ENCODE measurements at regions not wholly inside any gene's neighbourhood (a gene's known extent, or its start where the extent isn't known, plus 50 kb on each side); places are given as distances from the start of the nearest gene placed in this dataset.

GRCh38 chr13:72144636-72145035 lies 277.6 kb upstream of the DACH1 start:
- TF ChIP-seq, protein P1, sequence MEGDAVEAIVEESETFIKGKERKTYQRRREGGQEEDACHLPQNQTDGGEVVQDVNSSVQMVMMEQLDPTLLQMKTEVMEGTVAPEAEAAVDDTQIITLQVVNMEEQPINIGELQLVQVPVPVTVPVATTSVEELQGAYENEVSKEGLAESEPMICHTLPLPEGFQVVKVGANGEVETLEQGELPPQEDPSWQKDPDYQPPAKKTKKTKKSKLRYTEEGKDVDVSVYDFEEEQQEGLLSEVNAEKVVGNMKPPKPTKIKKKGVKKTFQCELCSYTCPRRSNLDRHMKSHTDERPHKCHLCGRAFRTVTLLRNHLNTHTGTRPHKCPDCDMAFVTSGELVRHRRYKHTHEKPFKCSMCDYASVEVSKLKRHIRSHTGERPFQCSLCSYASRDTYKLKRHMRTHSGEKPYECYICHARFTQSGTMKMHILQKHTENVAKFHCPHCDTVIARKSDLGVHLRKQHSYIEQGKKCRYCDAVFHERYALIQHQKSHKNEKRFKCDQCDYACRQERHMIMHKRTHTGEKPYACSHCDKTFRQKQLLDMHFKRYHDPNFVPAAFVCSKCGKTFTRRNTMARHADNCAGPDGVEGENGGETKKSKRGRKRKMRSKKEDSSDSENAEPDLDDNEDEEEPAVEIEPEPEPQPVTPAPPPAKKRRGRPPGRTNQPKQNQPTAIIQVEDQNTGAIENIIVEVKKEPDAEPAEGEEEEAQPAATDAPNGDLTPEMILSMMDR (IDR thresholded peaks at IDR 0.05), result no peak
- ATAC-seq, result no peak

DNA sequence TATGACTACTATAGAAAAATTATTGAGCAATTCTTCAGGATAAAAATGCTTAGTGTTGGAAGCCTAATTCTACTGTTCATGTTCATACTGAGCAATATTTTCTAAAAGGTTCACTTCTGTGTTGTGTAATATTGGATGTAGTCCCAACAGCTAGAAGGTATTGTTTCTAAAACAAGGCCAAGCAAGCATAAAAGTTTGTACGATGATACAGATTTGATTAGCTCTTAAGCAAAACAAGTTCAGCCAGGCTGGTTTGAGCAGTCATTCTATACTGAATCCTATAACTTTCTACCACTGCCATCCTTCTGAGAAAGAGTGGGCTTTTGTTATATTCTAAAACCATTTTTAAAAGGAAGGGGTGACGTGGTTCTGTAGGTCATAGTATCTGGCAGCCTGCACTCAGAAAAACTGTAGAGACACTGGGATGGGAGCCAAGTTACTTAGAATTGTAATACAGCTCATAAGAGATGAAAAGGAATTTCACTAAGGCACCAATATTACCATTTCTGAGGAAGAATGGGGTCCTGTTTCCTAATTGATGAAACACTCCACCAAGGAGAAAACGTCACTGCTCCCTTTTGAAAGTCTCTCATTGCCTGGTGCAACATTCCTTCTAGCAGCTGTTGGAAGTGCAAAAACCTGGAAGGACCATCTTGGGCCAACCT lies 275.0 kb upstream of the DACH1 start:
- no peak for ATAC-seq
- no peak overlapping the region for H3K27ac ChIP-seq
- TF ChIP-seq, protein P1 (IDR thresholded peaks at IDR 0.05), result no peak
- WGBS, 3 donors, result 22 to 27% (median 25%) methylated on average over 3 of the region's 3 CpGs
- H3K4me1 ChIP-seq, result no peaks in the 10 kb centered on the region
- no peak for DNase-seq
- no peaks in the 10 kb centered on the region for H3K27me3 ChIP-seq (ENCODE audit: insufficient read depth in 3 of 3, low read length in 2 of 3)
- H3K4me3 ChIP-seq, result no peak overlapping the region
- H3K36me3 ChIP-seq (ENCODE audit: insufficient read depth in 1 of 2, low read depth in 1 of 2), result no peaks in the 10 kb centered on the region
- intact Hi-C loops (cut with DNase I), result no loop called here
- no peaks in the 10 kb centered on the region for H3K9me3 ChIP-seq

More at GRCh38 chr13:72144636-72145035, 277.6 kb upstream of the DACH1 start:
- no peak for DNase-seq
- intact Hi-C loops (cut with DNase I), result no loop called here
- no peak overlapping the region for H3K27ac ChIP-seq
- H3K9me3 ChIP-seq, result no peaks in the 10 kb centered on the region
- no peak overlapping the region for H3K4me3 ChIP-seq
- H3K27me3 ChIP-seq (ENCODE audit: insufficient read depth in 3 of 3, low read length in 2 of 3), result no peaks in the 10 kb centered on the region
- no peaks in the 10 kb centered on the region for H3K36me3 ChIP-seq (ENCODE audit: insufficient read depth in 1 of 2, low read depth in 1 of 2)
- H3K4me1 ChIP-seq, result no peaks in the 10 kb centered on the region

GRCh38 chr13:72139192-72139591 lies 272.2 kb upstream of the DACH1 start:
- H3K4me3 ChIP-seq, result no peak overlapping the region
- no peaks in the 10 kb centered on the region for H3K4me1 ChIP-seq
- H3K27ac ChIP-seq, result no peak overlapping the region
- H3K36me3 ChIP-seq (ENCODE audit: insufficient read depth in 1 of 2, low read depth in 1 of 2), result no peaks in the 10 kb centered on the region
- no peaks in the 10 kb centered on the region for H3K27me3 ChIP-seq (ENCODE audit: insufficient read depth in 3 of 3, low read length in 2 of 3)
- TF ChIP-seq, protein P1 (IDR thresholded peaks at IDR 0.05), result no peak
- ATAC-seq (no peak), DNase-seq (no peak)
- WGBS, 3 donors, result 16 to 29% (median 24%) methylated on average over 1 of the region's 1 CpG
- H3K9me3 ChIP-seq, result no peaks in the 10 kb centered on the region
- intact Hi-C loops (cut with DNase I), result no loop called here

DNA sequence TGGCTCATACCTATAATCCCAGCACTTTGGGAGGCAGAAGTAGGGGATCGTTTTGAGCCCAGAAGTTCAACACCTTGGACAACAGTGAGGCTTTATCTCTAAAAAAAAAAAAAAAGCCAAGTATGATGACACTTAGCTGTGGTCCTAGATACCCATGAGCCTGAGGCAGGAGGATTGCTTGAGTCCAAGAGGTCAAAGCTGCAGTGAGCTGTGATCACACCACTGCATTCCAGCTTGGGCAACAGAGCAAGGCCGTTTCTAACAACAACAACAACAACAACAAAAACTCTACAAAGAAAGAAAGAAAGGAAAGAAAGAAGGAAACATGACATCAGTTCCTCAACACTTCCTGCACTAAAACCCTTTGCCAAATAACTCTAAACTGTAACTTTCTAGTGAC lies 265.1 kb upstream of the DACH1 start:
- intact Hi-C loops (cut with DNase I), result no loop called here
- Histone ChIP-seq H3K4me3 (no peak overlapping the region), H3K36me3 (ENCODE audit: insufficient read depth in 1 of 2, low read depth in 1 of 2) (no peaks in the 10 kb centered on the region), H3K27me3 (ENCODE audit: insufficient read depth in 3 of 3, low read length in 2 of 3) (no peaks in the 10 kb centered on the region), H3K27ac (no peak overlapping the region), H3K9me3 (no peaks in the 10 kb centered on the region), H3K4me1 (no peaks in the 10 kb centered on the region)
- ATAC-seq, result no peak
- TF ChIP-seq, protein P1 (IDR thresholded peaks at IDR 0.05), result no peak
- no peak for DNase-seq
- 55 to 73% (median 59%) methylated on average over 2 of the region's 2 CpGs for WGBS, 3 donors

DNA sequence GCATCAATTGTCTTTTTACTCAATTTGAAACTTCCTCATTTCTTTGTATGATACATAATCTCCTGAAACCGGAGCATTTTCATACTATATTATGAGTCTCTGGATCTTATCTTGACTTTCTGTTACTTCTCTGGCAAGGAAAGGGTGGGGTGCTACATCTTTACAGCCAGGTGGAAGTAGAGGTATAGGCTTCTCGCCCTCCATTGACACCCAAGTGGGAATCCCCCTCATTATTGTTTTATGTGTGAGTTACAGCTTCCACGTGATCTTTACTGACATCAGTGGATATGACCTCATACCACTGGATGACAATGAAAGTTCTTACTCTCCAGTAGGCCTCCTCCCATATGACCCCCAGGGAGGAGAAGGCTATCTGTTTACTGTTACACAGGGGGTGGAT lies 262.1 kb upstream of the DACH1 start:
- no peak for DNase-seq
- 37 to 51% (median 38%) methylated on average over 3 of the region's 3 CpGs for WGBS, 3 donors

More for the DNA sequence above, 262.1 kb upstream of the DACH1 start:
- no peaks in the 10 kb centered on the region for H3K27me3 ChIP-seq (ENCODE audit: insufficient read depth in 3 of 3, low read length in 2 of 3)
- H3K4me3 ChIP-seq, result no peak overlapping the region
- intact Hi-C loops (cut with DNase I), result no loop called here
- TF ChIP-seq, protein P1 (IDR thresholded peaks at IDR 0.05), result no peak
- no peak for ATAC-seq
- no peaks in the 10 kb centered on the region for H3K36me3 ChIP-seq (ENCODE audit: insufficient read depth in 1 of 2, low read depth in 1 of 2)
- H3K9me3 ChIP-seq, result no peaks in the 10 kb centered on the region
- H3K4me1 ChIP-seq, result no peaks in the 10 kb centered on the region
- H3K27ac ChIP-seq, result no peak overlapping the region

Measured in psoas muscle (tissue), 7 donors.